Stimulated activated CD8-positive, alpha-beta memory T cell treated with anti-CD3 and anti-CD28 coated beads, Interleukin-4, amount 100 ng/mL, for 48 hours (primary cell): ENCODE measurements at regions not wholly inside any gene's neighbourhood (a gene's known extent, or its start where the extent isn't known, plus 50 kb on each side); places are given as distances from the start of the nearest gene placed in this dataset.

Source experiments
- DNase-seq: peaks from one replicate; pipeline ENCODE4 v3.0.0-alpha.2; 2020

GRCh38 chr11:69953356-69953755, 124.8 kb upstream of the ANO1 start:
- no peak for DNase-seq

- no peak for DNase-seq
Observed at GRCh38 chr11:69954756-69955155, 123.4 kb upstream of the ANO1 start.

GRCh38 chr11:69956669-69957190, 121.4 kb upstream of the ANO1 start:
- no peak for DNase-seq

- no peak for DNase-seq
Observed at GRCh38 chr11:69957849-69958248, 120.3 kb upstream of the ANO1 start.

- DNase-seq: no peak
Observed at GRCh38 chr11:69958308-69958707, 119.8 kb upstream of the ANO1 start.

GRCh38 chr11:69959461-69959860, 118.7 kb upstream of the ANO1 start:
- DNase-seq: no peak

- no peak for DNase-seq
Observed at GRCh38 chr11:69961738-69962137, 116.4 kb upstream of the ANO1 start.

DNA sequence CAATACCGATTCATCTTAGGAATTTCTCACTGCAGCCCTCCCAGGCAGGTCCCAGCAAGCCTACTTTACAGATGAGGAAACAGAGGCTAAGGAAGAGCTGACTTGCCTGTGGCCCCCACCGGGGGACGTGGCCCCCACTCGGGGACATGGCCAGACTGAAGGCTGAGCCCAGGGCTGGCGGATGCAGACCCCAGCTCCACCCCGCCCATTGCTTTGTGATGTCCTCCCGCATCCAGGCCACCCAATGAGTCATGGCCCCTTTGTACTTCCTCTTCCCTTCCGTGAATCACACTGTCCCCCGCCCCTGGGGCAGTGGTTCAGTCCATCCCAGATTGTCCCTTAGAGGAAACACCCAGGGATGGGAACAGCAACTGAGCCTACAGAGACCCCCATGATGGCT, 116.0 kb upstream of the ANO1 start:
- no peak for DNase-seq

DNA sequence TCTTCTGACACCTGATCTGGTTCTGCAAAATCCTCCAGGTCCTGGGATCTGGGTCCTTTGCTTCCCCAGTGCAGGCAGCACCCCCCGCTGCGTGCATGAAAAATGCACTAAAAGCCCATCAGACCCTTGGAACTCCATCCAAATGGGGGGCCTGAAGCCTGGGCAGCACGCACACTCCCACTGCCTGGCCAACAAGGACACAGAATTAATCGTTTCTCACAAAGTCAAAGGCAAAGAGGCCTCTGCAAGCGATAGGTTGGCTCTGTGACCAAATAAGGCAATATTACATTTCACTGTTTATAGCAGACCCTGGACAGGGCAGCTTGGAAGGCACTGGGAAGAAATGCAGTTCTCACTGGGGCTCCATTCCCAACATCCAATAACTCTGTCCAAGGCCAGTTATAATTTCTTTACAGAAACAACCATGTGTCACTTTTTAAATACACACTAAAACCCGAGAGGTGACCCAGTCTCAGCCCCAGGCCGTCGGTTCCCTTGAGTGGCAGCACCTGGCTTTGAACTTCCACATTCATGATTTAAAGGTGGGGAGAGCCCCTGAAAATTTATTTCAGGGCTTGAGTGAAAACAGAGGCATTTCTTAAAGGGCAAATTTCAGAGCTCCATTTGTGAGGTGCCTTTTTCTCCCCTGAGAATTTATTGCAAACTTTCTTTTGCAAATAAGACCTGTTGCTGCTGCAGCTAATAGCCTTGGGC, 114.4 kb upstream of the ANO1 start:
- no peak for DNase-seq

GRCh38 chr11:69964247-69964643, 113.9 kb upstream of the ANO1 start:
- DNase-seq: no peak

- no peak for DNase-seq
Observed at GRCh38 chr11:69965821-69966582, 112.1 kb upstream of the ANO1 start.

GRCh38 chr11:69966583-69966835, 111.6 kb upstream of the ANO1 start:
- DNase-seq: no peak

DNA sequence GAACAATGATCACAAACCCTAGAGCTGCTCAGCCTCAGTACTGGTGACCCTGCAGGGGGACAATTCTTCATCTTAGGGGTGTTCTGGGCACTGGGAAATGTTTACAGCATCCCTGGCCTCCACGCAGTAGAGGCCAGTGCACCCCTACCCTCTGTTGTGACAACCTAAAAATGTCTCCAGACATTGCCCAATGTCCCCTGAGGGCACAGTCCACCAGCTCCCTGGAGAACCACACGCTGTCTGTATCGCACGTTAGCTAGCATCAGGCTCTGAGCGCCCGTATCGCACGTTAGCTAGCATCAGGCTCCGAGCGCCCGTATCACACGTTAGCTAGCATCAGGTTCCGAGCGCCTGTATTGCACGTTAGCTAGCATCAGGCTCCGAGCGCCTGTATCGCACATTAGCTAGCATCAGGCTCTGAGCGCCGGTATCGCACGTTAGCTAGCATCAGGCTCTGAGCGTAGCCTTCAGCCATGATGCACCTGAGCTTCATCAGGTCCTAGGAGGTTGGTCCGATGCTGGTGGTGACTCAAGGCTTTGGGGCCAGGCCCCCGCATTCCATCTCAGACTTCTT, 111.1 kb upstream of the ANO1 start:
- no peak for DNase-seq

GRCh38 chr11:69967484-69967883, 110.6 kb upstream of the ANO1 start:
- no peak for DNase-seq

- no peak for DNase-seq
Observed at GRCh38 chr11:69968396-69969347, 109.4 kb upstream of the ANO1 start.

DNA sequence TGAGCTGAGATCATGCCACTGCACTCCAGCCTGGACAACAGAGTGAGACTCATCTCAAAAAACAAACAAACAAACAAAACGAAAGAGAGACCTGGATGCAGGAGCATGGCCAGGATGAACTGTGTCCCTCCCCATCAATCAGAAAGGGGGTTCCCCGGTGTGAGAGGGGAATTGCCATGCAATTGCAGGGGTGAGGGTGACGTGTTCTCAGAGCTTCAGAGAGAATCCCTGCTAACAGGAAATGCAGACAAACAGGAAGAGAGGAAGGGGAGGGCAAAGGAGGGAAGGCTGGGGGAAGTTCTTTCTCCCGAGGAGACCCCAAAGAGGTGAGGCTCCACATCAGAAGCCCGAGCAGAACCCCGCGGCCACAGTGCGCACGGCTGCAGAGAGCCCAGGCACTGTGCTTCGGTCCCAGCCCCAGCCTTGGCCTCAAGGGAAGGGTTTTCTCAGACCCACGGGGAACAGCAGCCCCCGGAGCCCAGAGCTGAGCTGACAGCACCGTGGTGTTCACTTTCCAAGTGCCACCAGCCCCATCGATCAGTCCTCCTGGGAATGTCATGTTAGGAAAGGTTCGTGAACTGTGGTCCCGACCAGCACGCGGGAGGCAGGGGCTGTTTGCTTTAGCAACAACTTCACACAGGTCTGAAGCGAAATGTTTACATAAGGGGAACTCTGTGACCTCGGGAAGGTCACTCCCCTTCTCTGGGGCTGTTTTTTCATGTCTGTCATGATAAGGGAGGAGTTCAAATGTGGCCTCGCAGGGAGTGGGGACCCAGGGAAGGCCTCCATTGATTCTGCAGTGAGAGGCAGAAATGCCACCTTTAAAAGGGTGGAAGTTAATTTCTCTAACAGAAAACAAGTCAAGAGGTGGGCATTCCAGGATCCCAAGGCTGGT, 108.0 kb upstream of the ANO1 start:
- DNase-seq: no peak

DNA sequence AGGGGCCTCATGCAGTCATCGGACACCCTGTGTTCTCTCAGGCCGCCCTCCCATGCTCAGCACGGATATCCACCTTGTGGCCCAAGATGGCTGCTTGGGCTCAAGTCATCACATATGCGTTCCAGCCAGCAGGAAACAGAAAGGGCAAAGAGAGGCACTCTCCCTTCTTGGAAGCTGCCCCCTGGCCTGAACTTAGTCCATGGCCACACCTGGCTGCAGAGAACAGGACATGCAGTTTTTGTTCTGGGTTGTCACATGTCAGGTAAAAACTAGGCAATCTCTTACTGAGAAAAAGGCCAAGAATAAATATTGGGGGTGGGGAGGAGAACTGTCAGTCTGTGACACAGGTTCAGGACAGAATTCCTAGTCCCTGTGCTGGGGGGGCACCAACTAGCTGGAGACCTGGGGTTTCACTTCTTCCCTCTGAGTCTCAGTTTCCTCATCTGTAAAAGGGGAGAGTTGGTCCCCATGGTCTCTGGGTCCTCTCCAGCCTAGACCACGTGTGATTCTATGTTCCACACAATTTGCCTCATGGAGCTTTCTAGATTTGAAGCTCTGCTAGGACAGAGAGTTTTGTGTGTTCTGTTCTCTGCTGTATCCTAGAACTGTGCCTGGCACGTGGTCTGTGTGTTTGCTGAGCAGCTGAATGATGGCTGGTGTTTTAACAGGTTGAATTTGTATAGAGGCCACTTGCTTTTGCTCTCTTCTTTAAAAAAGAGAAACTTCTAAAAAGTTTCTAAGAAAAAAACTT, 107.2 kb upstream of the ANO1 start:
- DNase-seq: no peak

GRCh38 chr11:69971741-69972140, 106.4 kb upstream of the ANO1 start:
- no peak for DNase-seq

- no peak for DNase-seq
Observed at GRCh38 chr11:69972351-69972802, 105.7 kb upstream of the ANO1 start.

GRCh38 chr11:69974528-69974927, 103.6 kb upstream of the ANO1 start:
- DNase-seq: no peak

DNA sequence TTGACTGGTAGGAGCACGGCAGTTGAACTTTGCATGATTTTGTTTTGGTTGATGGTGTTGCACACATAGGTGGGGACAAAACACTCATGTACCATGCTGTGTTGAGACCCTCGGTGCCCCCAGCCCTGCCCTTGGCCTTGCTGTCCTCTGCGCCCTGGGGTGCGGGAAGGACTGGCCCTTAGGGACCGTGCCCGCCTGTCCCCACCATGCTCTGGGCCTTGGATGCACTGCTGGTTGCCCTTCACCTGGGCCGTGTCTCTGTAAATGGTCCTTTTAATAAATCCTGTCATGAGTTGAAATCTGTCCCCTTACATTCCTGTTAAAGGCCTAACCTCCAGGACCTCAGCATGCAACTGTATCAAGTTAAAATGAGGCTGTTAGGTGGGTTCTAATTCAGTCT, 102.3 kb upstream of the ANO1 start:
- DNase-seq: no peak
